NCI-H345 treated with DMSO at 0.1 percent for 48 hours (cell line): ENCODE measurements at regions not wholly inside any gene's neighbourhood (a gene's known extent, or its start where the extent isn't known, plus 50 kb on each side); places are given as distances from the start of the nearest gene placed in this dataset.
"Not testable (repeated sequence)": the region's sequence is repeated elsewhere in the genome, so short reads cannot be mapped to it uniquely, and the experiment has no call there.

ENCODE experiments used
- DNase-seq: peaks from one replicate; lab custom pipeline; 2025; ENCODE audit not compliant: unreplicated experiment; lab: John Stamatoyannopoulos, UW

DNA sequence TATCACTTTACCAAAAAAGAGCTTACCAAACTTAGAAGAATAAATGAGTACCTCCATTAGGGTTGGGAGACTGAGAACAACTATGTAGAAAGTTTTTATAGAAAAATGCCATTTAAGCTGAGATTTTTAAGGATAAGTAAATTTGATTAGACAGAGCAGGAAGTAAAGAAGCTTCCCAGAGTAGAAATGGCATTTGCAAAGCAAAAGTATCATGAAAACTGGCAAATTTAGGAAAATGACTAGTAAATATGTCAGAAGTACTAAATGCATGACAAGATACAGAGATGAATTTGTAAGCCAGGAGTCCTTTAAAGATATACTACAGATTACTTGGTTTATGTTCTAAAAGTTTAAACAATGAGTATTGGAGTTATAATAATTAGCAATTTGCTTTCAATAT, 2581.8 kb downstream of the PCDH9 start:
- DNase-seq, result no peak

DNA sequence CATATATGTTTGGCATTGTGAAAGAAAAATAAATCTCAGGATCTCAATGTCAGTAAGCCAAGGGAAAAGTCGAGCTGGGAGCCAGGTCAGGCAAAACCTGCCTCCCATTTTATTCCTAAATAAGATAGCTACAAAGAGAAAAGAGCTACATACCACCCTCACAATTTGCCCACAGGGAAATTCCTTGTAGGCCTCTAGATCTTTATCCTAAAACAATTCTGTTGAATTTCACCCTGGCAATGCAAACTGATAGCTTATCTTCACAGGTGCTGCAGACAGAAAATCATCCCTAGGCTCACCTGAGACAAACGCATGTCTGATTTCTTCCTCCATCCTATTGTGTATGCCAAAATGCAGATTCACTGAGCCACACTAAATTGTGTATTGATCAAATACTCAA, 2587.1 kb downstream of the PCDH9 start:
- DNase-seq, result no peak

DNA sequence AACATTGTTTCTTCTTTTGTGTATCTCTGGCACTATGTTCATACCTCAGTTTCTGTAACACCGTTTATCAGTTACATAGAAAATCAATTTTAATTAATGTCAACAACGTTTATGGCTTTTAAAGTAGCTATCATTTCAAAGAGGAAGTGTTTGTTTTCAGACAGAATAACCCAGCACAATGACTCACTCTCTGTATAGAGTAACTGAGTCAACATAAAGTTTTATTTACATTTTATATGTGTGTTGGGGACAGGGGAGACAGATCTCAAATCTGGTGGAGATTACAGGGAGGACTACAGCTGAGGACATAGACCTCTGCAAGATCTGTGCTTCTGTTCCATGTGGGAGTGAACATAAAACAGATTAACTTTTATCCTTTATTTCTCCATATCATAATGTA, 2590.1 kb downstream of the PCDH9 start:
- peak; percentile 36 for DNase-seq

DNA sequence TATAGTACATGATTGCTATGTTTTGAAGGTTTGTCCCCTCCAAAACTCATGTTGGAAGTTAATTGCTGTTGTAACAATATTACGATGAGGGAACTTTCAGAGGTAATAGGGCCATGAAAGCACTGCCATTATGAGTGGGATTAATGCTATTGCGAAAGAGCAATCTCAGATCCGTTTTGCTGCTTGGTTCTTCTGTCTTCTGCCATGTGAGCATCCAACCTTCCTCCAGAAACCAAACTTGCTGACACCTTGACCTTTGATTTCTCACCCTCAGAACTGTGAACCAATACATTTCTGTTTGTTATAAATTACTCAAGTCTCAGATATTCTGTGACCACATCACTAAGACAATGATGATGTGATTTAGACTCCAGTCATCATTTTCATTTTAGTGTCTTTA, 2590.9 kb downstream of the PCDH9 start:
- DNase-seq, result no peak

DNA sequence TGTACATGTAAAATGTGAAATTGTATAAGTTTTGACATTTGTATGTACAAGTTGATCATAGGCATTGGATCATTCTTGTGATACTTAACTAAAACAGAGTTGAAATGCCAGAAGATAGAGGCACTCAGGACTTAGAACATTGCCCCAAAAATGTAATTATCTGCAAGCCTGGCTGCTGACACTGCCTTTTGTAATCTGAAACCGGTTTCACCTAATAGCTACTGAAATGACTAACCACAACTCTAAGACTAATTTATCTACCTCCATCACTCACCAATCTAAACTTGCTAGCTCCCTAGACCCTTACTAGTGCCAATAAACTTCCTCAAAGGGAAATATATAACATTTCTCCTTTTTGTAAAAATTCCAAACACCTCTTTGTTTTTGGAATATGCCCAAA, 2596.2 kb downstream of the PCDH9 start:
- DNase-seq, result no peak

DNA sequence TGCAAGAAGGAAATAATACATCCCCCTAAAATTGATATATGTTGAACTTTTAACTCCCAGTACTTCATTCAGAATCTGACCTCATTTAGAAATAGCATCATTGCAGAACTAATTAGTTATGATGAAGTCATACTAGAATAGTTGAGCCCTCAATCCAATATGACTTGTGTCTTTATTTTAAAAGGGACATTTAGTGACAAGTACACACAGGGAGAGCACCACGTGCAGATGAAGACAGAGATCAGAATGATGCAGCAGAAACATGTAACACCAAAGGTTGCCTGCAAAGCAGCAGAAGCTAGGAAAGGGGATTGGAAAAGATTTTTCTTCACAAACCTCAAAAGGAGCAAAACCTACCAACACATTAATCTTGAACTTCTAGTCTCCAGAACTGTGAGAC, 2602.5 kb downstream of the PCDH9 start:
- no peak for DNase-seq

DNA sequence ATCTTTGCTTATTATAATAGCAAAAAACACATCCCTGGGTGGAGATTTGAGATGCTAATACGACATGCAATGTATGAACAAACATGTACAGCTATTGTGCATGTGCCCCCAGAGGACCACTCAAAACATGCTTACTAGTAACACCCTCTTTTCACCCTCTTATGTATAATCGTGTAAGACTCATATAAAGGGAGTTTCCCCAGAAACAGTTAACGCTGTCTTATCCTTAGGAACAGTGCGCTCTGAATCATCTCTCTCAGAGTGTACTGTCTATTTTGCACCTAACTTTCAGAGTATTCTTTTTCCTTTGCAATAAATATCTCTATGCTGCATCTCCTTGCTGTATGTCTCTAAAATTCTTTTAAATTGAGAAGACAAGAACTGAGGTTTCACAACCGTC, 2604.0 kb downstream of the PCDH9 start:
- DNase-seq, result no peak

DNA sequence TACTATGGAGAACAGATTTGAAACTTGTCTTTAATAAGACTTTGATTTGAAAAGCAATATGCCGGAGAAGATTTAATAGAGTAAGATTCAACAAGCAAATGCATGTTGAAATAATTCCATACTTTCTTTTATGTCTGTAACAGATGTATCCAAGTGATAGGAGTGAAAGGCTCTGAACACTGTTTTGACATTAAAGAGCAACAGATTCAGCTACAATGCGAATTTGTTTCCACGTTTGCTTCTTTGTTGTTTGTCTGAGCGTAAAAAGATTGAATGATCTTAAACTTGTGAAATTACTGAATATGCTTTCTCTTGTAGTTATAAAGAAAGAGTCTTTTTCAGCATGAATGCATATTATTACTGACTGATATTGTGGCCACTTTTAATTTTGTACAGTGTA, 2612.9 kb downstream of the PCDH9 start:
- DNase-seq, result no peak

DNA sequence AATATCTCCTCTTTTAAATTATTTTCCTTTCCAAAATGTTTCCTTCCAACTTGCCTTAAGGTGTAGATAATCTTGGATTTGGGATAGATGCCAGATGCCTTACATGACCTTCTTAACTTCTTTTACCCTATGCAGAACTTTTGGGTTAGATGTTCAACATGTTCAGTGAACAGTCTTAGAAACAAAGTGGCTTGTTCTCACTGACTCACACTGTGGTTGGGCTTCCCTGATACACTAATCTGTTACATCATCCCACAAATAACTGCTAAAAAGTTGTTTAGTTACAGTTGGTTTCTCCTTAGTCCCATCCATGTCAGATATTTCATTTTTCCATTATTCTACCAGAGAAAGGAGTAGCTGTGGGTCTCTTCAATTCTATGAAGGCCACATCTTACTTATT, 2638.2 kb downstream of the PCDH9 start:
- no peak for DNase-seq

DNA sequence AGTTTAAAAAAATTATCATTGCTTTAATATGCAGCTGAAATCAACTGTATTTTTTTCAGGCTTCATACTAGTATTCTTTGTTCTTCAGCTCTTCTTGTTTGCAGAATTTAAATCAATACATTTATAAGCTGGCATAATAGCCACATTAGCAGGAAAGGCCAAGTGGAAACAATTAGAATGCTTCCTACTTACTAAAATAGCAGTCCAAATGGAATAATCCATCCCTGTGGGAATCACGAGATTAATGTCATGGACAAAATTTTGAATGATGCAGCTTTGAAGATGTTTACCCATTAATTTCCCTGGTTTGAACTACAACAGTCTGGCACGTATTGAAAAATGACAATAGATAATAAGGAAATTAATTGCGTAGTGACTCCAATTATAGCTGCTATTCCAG, 2650.8 kb downstream of the PCDH9 start:
- no peak for DNase-seq

DNA sequence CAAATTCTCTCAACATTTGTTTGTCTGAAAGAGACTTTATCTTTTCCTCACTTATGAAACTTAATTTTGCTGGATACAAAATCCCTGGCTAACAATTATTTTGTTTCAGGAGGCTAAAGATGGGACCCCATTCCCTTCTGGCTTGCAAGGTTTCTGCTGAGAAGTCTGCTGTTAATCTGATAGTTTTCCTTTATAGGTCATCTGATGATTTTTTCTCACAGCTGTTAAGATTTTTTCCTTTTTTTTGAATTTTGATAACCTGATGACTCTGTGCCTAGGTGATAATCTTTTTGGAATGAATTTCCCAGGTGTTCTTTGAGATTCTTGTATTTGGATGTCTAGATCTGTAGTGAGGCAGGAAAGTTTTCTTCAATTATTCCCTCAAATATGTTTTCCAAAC, 2661.4 kb downstream of the PCDH9 start:
- no peak for DNase-seq

DNA sequence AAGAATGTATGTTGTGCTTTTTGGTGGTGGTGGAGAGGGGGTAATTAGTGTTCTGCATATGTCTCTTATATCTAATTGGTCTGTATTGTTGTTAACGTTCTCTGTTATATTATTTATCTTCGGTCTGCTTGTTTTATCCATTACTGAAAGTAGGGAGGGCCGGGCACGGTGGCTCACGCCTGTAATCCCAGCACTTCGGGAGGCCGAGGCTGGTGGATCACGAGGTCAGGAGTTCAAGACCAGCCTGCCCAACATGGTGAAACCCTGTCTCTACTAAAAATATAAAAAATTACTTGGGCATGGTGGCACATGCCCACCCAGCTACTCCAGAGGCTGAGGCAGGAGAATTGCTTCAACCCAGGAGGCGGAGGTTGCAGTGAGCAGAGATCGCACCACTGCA, 2672.1 kb downstream of the PCDH9 start:
- DNase-seq, result not testable (repeated sequence)

DNA sequence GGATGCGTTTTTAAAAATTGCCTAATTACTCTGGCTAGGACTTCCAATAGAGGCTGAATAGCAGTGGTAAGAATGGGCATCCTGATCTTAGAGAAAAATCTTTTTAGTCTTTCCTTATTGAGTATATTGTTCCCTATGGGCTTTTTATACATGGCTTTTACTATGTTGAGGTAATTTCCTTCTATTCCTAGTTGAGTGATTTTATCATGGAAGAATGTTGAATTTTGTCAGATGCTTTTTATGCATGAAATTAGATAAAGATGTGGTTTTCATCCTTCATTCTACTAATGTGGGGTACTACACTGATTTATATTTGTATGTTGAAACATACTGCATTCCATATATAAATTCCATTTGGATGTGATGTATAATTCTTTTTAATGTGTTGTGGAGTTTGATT, 2673.8 kb downstream of the PCDH9 start:
- DNase-seq, result no peak

DNA sequence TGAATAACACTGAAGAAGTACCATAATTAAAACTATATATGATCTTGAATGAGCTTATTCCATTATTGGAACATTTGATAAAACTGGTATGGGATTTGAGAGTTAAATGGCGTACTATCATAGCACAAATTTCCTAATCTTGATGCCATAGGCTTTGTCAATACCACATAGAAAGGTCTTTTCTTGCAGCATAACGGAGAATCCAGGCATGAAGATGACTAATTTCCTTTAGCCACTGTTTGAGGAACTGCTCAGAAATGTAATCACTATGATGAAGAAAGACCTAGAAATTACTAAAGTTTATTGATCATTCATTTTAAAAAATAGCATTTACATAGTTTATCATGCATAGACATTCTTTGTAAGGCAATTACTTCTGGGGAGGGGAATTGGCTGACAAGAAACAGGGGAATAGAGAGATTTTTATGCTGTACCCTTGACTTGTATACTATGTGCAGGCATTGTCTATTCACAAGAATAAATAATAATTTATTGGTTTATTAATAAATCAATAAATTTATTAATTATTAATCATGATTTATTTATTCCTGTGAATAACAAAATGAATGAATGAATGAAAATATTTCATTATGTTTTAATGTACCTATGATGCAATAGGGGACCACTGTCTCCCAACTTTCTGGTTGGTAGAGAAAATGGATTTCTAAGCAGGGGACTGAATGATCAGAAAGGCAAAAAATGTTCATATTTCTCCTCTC, 2676.6 kb downstream of the PCDH9 start:
- no peak for DNase-seq

DNA sequence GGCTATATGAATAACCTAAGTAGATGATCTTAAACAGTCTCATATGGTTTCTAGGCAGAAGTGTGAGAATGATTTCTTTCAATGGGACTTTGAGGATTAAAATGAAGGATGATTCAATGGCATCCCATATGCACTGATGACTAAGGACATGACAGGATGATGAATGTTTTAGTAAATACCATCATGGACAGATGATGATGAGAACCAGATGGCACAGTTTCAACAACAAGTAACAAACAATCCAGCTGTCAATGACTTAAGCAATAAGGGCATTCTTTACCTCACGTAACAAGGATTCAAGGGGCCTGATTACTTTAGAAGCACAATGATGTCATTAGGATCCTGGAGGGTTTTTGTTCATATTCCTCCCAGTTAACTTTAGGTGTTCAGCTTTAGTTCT, 2678.4 kb downstream of the PCDH9 start:
- no peak for DNase-seq

DNA sequence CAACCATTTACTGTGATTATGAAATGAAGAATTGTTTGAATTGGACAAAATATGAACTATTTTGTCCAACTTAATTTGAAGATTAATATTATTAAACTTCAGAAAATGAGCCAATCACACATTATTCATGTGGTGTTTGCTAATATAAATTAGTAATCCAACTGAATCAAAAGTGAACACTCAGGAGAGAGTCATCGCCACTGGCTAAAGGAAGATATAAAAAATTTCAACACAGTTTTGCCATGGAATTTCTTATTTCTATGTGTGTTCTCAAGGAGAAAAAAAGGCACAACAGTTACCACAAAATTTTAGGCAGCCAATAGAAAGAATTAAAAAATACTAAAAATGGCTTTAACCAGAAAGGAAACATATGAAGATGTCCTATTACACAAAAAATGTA, 2683.8 kb downstream of the PCDH9 start:
- DNase-seq, result no peak

DNA sequence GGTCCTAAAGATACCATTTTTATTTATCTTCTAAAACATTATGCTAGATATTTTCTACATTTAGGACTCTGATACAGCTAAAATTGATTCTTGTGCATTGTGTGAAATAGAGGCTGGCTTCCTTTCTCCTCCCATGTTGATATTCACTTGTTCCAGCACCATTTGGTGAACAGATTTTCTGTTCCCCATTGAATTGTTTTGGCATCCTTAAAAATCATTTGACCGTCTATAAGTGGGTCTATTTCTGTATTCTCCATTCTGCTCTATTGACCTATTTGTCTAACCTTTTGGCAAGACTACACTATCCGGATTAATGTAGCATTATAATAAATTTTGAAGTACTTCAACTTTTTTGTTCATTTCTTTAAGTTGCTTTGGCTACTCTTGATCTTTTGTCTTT, 2689.2 kb downstream of the PCDH9 start:
- DNase-seq, result no peak

DNA sequence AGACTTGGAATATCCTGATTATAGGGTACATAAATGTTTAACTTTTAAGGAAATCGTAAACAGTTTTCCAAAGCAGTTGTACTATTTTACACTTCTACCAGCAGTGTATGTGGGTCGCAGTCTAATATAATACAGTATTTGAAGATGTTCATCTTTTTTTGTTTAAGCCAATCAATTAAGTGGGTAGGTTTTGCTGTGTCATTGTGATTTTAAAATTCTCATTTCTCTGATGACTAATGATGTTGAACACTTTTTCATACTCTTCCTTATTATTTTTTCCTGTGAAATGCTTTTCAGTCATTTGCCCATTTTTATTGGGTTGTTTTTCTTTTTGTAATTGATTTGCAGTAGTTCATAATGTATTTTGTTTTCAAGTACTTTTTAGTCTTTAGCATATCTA, 2689.7 kb downstream of the PCDH9 start:
- DNase-seq, result no peak

DNA sequence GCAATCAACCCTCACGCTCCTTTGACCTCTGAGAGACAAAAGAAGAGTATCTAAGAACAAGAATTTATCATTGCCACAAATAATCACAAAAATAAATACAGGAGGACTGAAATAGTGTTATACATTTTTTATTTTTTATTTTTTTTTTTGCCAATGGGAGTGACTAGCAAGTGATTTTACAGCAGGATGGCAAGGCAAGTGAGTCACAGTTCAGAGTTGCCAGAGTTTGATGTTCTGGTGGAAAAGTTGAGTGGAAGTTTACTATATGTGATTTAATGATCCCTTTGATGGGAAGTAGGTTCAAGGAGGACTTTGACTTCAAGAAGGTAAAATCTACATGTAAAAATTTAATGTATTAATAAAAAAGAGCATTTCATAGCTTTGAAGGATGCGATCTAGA, 2691.4 kb downstream of the PCDH9 start:
- DNase-seq, result no peak

DNA sequence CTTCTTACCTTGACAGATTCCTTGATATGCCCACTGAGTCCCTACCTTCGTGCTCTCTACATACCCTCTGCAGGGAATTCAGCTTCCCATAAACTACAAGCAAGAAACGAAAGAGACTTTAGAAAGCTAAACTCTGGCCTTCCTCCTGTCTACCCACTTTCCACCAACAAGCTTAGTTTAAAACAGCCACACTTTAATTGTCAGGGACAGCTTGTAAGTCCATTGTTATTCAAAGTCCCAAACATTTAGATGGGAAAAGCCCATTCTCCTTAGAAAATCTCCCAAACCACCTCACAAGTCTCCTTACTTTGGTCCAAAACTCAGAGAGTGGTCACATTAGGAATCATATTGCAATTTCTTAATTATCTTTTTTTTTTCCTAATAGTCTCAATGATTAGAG, 2695.8 kb downstream of the PCDH9 start:
- DNase-seq, result no peak

DNA sequence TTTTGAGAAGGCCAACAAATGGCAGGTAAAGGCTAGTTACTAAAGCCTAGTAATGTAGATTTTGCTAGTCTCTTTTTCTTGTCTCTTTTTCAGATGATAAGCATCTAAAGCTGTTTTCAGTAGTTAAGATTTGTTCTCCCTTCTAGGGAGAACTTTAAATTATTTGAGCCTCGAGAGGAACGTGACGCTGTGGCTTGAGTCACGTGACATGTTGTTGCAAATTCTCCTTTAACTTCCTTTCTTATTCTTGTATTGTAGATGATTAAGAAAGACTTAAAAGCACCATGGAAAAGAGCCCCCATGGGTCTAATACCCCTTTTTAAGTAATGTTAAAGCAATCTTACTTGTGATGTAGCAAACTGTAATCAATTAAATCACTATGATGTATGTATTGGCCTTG, 2698.7 kb downstream of the PCDH9 start:
- no peak for DNase-seq

DNA sequence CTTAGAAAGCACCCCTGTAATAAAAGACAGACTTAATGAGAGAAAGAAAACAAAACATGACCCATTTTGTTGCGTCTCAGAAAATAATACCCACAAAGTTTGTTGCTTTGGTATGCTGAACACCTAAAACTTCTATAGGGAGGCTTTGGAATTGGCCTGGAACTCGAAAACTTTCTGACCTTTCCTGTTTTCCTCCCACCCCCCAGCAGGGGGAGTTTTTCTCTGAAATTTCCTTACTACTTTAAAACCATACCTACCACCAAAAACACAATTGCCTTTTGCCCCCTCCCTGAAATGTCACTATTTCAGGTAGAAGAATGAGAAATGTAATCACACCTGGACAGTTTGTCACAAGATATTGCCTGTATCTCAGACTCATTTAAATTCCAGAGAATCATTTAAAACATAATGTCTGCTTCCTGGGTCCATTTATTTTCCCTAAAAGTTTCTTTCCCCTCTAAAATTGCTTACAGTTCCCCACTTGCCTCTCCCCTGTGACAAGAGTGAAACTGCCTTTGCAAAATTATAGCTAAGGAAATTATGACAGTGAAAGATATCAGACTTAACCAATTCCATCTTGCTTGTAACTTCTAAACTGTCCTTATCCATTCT, 2700.2 kb downstream of the PCDH9 start:
- no peak for DNase-seq

DNA sequence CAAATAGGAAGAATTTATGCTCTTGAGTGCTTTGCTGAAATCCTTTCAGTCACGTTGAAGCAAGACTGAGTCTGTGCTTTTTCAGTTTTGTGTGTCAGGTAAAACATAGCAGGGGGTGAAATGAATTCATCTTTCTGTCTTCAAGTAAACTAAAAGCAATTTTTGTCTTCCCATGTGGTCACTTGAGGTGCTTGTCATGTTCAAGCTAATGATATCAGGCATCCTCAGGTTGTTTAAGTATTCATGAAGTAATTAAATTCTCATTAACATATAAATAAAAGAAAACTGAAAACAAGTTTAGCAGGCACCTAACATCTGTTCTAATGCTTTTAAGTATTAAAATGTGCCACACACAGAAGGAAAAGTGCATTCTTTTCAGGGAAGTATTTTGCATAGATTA, 2701.3 kb downstream of the PCDH9 start:
- DNase-seq, result no peak
